ENCODE measurements at regions not wholly inside any gene's neighbourhood (a gene's known extent, or its start where the extent isn't known, plus 50 kb on each side); places are given as distances from the start of the nearest gene placed in this dataset.

- H3K9me3 Mint-ChIP-seq = peaks cover 2% of the 10 kb centered on the region
- ChIA-PET POLR2A (no interaction called here), CTCF (interaction anchor here (0.7 kb wide), 1 partner anchor 316 kb away, joined by 3 read pairs; no protein-coding TSS in a partner anchor)
- H3K27me3 Mint-ChIP-seq = no peaks in the 10 kb centered on the region
- H3K36me3 Mint-ChIP-seq (ENCODE audit: low read depth) = no peaks in the 10 kb centered on the region
- DNase-seq = no peak
- H3K4me1 Mint-ChIP-seq = no peaks in the 10 kb centered on the region
- no peak overlapping the region for H3K27ac Mint-ChIP-seq
- H3K4me3 Mint-ChIP-seq = no peak overlapping the region
Observed at GRCh38 chr3:184460276-184460675, 80.4 kb downstream of the CHRD start.

DNA sequence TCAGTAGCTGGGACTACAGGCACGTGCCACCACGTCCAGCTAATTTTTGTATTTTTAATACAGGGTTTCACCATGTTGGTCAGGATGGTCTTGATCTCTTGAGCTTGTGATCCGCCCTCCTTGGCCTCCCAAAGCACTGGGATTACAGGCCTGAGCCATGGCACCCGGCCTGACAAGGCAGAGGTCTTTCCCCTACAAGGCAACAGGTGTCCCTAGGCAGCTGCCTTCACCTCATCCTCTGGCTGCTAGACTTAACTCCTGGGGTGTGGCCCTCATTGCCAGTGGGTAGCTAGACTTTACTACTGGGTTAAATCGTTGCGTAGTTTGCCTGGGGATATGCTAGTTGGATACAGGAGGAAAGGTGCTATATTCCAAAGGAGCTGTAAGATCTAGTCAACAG is 81.4 kb downstream of the CHRD start:
- Mint-ChIP-seq H3K4me3 (no peak overlapping the region), H3K36me3 (ENCODE audit: low read depth) (no peaks in the 10 kb centered on the region), H3K4me1 (no peaks in the 10 kb centered on the region), H3K27ac (no peak overlapping the region), H3K9me3 (peaks cover 2% of the 10 kb centered on the region), H3K27me3 (no peaks in the 10 kb centered on the region)
- no peak for DNase-seq
- POLR2A ChIA-PET = no interaction called here
- CTCF ChIA-PET = no interaction called here

- Mint-ChIP-seq H3K9me3 (no peaks in the 10 kb centered on the region), H3K4me1 (peaks cover 4% of the 10 kb centered on the region), H3K4me3 (no peak overlapping the region), H3K27ac (no peak overlapping the region), H3K36me3 (ENCODE audit: low read depth) (no peaks in the 10 kb centered on the region), H3K27me3 (peaks cover 3% of the 10 kb centered on the region)
- POLR2A ChIA-PET = no interaction called here
- DNase-seq = no peak
- CTCF ChIA-PET = interaction anchor here (1.4 kb wide), 1 partner anchor 72 kb away, joined by 3 read pairs; no protein-coding TSS in a partner anchor
Observed at GRCh38 chr3:184465883-184466412, 86.1 kb downstream of the CHRD start.

DNA sequence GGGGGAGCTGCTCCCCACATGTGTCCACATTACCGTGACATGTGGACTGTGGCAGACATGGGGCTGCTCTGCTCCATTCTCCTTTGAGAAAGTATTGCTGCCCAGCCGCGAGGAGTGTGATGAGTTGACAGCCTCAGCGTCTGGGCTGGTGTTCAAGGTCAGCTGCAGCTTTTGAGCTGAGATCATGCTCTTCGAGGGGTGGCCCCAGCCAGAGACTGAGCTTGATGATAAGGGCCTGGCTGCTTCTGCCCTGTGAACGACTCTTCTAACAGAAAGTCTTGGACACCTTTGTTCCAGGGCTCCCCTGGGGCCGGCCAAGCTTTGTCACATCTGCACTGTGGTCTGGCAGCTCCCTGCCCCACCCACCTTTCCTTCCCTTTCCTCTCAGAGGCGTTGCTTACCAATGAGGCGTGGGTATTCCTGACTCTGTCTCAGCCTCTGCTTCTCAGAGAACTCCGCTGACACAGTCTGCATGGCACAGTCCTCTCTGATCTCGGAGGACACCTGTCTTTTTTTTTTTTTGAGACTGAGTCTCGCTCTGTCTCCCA is 86.6 kb downstream of the CHRD start:
- Mint-ChIP-seq H3K4me1 (peaks cover 7% of the 10 kb centered on the region), H3K4me3 (no peak overlapping the region), H3K9me3 (no peaks in the 10 kb centered on the region), H3K36me3 (ENCODE audit: low read depth) (no peaks in the 10 kb centered on the region), H3K27me3 (peaks cover 3% of the 10 kb centered on the region), H3K27ac (no peak overlapping the region)
- no peak for DNase-seq
- CTCF ChIA-PET = interaction anchor here (1.4 kb wide), 1 partner anchor 72 kb away, joined by 3 read pairs; no protein-coding TSS in a partner anchor
- POLR2A ChIA-PET = no interaction called here

GRCh38 chr3:184467171-184467570 is 87.3 kb downstream of the CHRD start:
- Mint-ChIP-seq H3K9me3 (no peaks in the 10 kb centered on the region), H3K36me3 (ENCODE audit: low read depth) (no peaks in the 10 kb centered on the region), H3K27me3 (peaks cover 3% of the 10 kb centered on the region), H3K27ac (no peak overlapping the region), H3K4me3 (no peak overlapping the region), H3K4me1 (peaks cover 7% of the 10 kb centered on the region)
- ChIA-PET POLR2A (no interaction called here), CTCF (interaction anchor here (1.4 kb wide), 1 partner anchor 71 kb away, joined by 3 read pairs; no protein-coding TSS in a partner anchor)
- DNase-seq = no peak

GRCh38 chr3:184470551-184470950 is 90.7 kb downstream of the CHRD start:
- H3K4me1 Mint-ChIP-seq = peaks cover 14% of the 10 kb centered on the region
- H3K9me3 Mint-ChIP-seq = no peaks in the 10 kb centered on the region
- DNase-seq = no peak
- no peaks in the 10 kb centered on the region for H3K36me3 Mint-ChIP-seq (ENCODE audit: low read depth)
- ChIA-PET CTCF (interaction anchor here (0.6 kb wide), 2 partner anchors 92 to 110 kb away, joined by 3 to 4 read pairs; no protein-coding TSS in a partner anchor), POLR2A (no interaction called here)
- peaks cover 21% of the 10 kb centered on the region for H3K27me3 Mint-ChIP-seq
- no peak overlapping the region for H3K4me3 Mint-ChIP-seq
- no peak overlapping the region for H3K27ac Mint-ChIP-seq

GRCh38 chr3:184471439-184471838 is 90.1 kb upstream of the EPHB3 start:
- peaks cover 14% of the 10 kb centered on the region for H3K4me1 Mint-ChIP-seq
- H3K36me3 Mint-ChIP-seq (ENCODE audit: low read depth) = no peaks in the 10 kb centered on the region
- no peak overlapping the region for H3K4me3 Mint-ChIP-seq
- ChIA-PET POLR2A (no interaction called here), CTCF (no interaction called here)
- DNase-seq = no peak
- H3K27me3 Mint-ChIP-seq = peaks cover 24% of the 10 kb centered on the region
- H3K9me3 Mint-ChIP-seq = no peaks in the 10 kb centered on the region
- H3K27ac Mint-ChIP-seq = no peak overlapping the region

- no peaks in the 10 kb centered on the region for H3K9me3 Mint-ChIP-seq
- no peak overlapping the region for H3K27ac Mint-ChIP-seq
- ChIA-PET POLR2A (no interaction called here), CTCF (no interaction called here)
- H3K4me3 Mint-ChIP-seq = no peak overlapping the region
- no peaks in the 10 kb centered on the region for H3K36me3 Mint-ChIP-seq (ENCODE audit: low read depth)
- peaks cover 29% of the 10 kb centered on the region for H3K27me3 Mint-ChIP-seq
- no peak for DNase-seq
- H3K4me1 Mint-ChIP-seq = peaks cover 14% of the 10 kb centered on the region
Observed at GRCh38 chr3:184472723-184473428, 88.7 kb upstream of the EPHB3 start.

DNA sequence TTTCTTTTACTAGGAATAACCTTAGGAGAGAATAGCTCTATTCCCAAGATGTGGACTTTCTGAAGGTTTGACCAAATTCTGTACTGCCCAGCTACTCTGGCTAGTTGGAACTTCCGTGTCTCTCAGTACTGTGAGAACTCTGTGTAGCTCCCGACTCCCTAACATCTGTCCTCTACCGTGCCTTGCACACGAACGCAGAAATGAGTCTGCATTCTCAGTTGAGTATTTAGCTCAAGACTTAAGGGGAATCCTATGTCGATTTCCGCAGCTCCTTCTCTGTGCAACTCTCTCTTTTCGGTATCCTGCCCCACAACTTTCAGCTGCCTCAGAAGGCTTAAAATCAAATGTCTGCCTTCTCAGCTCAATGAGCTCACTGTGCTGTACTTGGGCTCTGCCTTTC is 86.7 kb upstream of the EPHB3 start:
- DNase-seq = no peak
- H3K36me3 Mint-ChIP-seq (ENCODE audit: low read depth) = no peaks in the 10 kb centered on the region
- ChIA-PET CTCF (interaction anchor here (0.7 to 1.2 kb wide), 2 partner anchors 80 to 86 kb away, joined by 3 to 4 read pairs; no protein-coding TSS in a partner anchor), POLR2A (no interaction called here)
- peaks cover 35% of the 10 kb centered on the region for H3K27me3 Mint-ChIP-seq
- no peak overlapping the region for H3K4me3 Mint-ChIP-seq
- peaks cover 14% of the 10 kb centered on the region for H3K4me1 Mint-ChIP-seq
- H3K9me3 Mint-ChIP-seq = no peaks in the 10 kb centered on the region
- H3K27ac Mint-ChIP-seq = no peak overlapping the region

DNA sequence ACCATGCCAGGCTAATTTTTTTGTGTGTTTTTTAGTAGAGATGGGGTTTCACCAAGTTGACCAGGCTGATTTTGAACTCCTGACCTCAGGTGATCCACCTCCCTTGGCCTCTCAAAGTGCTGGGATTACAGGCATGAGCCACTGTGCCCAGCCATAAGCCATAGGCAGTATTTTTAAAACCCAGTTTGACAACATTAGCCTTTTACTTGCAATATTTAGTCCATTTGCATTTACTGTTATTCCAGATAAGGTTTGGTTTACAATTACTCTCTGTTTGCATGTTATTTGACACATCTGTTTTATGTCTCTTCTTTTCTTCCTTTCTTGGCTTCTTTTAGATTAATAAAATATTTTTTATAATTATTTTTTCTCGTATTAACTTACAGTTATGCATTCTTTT is 83.6 kb upstream of the EPHB3 start:
- no peak overlapping the region for H3K27ac Mint-ChIP-seq
- H3K27me3 Mint-ChIP-seq = peaks cover 30% of the 10 kb centered on the region
- DNase-seq = no peak
- ChIA-PET CTCF (no interaction called here), POLR2A (no interaction called here)
- no peak overlapping the region for H3K4me3 Mint-ChIP-seq
- no peaks in the 10 kb centered on the region for H3K36me3 Mint-ChIP-seq (ENCODE audit: low read depth)
- H3K9me3 Mint-ChIP-seq = no peaks in the 10 kb centered on the region
- peaks cover 5% of the 10 kb centered on the region for H3K4me1 Mint-ChIP-seq

DNA sequence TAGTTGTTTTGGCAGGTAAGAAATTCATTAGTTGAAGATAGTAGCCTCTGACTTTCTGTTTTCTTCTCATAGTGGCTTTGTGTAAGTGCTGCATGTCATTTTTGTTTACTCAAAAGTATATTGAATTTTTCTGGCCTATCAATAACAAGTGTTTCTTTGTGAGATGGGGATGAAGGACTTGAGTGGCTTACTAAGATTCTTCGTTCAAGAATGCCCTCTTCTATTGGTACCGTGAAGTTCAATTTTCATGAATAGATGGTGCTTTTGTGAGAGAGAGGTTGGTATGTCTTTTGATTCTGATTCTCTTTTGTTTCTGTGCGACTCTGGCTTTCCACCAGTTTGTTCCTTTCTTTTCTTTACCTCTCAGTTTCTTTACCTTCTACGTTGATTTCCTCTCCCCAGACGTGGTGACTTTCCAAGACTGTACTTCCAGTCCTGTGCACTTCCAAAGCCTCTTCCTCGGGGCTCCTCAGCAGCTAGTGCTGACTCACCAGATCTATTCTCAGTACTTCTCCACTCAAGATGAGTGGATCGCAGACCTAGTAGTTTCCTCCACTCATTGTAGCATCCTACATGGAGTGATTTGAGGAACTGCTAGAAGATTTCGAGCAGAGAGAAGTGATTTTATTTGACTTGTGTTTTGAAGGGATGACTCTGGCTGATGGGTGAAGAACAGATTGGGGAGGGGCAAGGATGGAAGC is 82.0 kb upstream of the EPHB3 start:
- ChIA-PET CTCF (no interaction called here), POLR2A (no interaction called here)
- DNase-seq = no peak
- H3K36me3 Mint-ChIP-seq (ENCODE audit: low read depth) = no peaks in the 10 kb centered on the region
- peaks cover 18% of the 10 kb centered on the region for H3K27me3 Mint-ChIP-seq
- H3K9me3 Mint-ChIP-seq = no peaks in the 10 kb centered on the region
- H3K27ac Mint-ChIP-seq = no peak overlapping the region
- no peaks in the 10 kb centered on the region for H3K4me1 Mint-ChIP-seq
- H3K4me3 Mint-ChIP-seq = no peak overlapping the region

DNA sequence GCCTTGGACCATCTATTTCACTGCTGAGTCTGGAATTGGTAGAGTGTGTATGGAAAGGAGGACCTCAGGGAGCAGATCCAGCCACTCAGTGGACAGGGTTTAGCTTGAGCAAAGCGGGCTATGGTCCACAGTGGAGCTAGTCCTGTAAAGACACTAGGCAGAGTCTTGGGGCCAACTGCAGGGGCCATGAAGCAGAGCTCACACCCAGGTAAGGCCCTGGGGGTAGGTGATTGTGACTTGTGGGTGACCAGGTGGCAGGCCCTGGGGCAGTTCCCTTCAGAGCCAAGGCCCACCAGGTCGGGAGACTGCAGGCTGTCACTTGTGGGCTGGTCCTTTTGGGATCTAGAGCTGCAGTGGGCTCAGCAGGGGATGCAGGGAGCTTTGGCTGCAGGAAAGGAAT is 80.8 kb upstream of the EPHB3 start:
- Mint-ChIP-seq H3K4me3 (no peak overlapping the region), H3K9me3 (no peaks in the 10 kb centered on the region), H3K27ac (no peak overlapping the region), H3K27me3 (peaks cover 14% of the 10 kb centered on the region), H3K4me1 (no peaks in the 10 kb centered on the region), H3K36me3 (ENCODE audit: low read depth) (no peaks in the 10 kb centered on the region)
- ChIA-PET POLR2A (no interaction called here), CTCF (no interaction called here)
- no peak for DNase-seq

- H3K9me3 Mint-ChIP-seq = no peaks in the 10 kb centered on the region
- CTCF ChIA-PET = no interaction called here
- H3K27ac Mint-ChIP-seq = no peak overlapping the region
- H3K4me1 Mint-ChIP-seq = no peaks in the 10 kb centered on the region
- POLR2A ChIA-PET = interaction anchor here (0.6 kb wide), 1 partner anchor 446 kb away, joined by 3 read pairs; no protein-coding TSS in a partner anchor
- DNase-seq = no peak
- H3K36me3 Mint-ChIP-seq (ENCODE audit: low read depth) = no peaks in the 10 kb centered on the region
- H3K4me3 Mint-ChIP-seq = no peak overlapping the region
- H3K27me3 Mint-ChIP-seq = peaks cover 7% of the 10 kb centered on the region
Observed at GRCh38 chr3:184481984-184482671, 79.5 kb upstream of the EPHB3 start.
